A673 (cell line): ENCODE measurements at regions not wholly inside any gene's neighbourhood (a gene's known extent, or its start where the extent isn't known, plus 50 kb on each side); places are given as distances from the start of the nearest gene placed in this dataset.
"Not testable (repeated sequence)": the region's sequence is repeated elsewhere in the genome, so short reads cannot be mapped to it uniquely, and the experiment has no call there.

Experiments
- BruUV-seq: library from RNA; stranded (reverse); fragments of 400-500 nt; replicated peaks from 2 replicates; lab custom pipeline; 2021; lab: Mats Ljungman, UMichigan
- CTCF ChIA-PET: fragments of 300-600 bp; sonication (Branson Sonifier 250); formaldehyde crosslinking; loops from one replicate; lab custom pipeline; 2022; ENCODE audit warnings: antibody characterized with exemption; lab: Charles Lee
- POLR2A ChIA-PET: fragments of 300-600 bp; sonication (Branson Sonifier 250); formaldehyde crosslinking; loops from one replicate; lab custom pipeline; 2022; ENCODE audit warnings: antibody characterized with exemption; ENCODE audit not compliant: low non-redundant PET; lab: Charles Lee
- DNase-seq: peaks from one replicate; pipeline ENCODE4 v3.0.0-alpha.2; 2015; ENCODE audit warnings: low spot score
- H3K27ac ChIP-seq: fragments of 200-600 bp; sonication (generic); 2 replicates; pipeline ENCODE4 v1.5.1; 2016; ENCODE audit warnings: mixed run types, low read depth, mild to moderate bottlenecking, mixed read lengths, antibody characterized with exemption, low read length; ENCODE audit not compliant: poor library complexity, severe bottlenecking
- H3K27me3 ChIP-seq: fragments of 200-600 bp; sonication (generic); replicated peaks from 2 replicates; pipeline ENCODE4 v1.6.1; 2017; ENCODE audit warnings: mixed run types, low read depth, mild to moderate bottlenecking, mixed read lengths, antibody characterized with exemption, low read length; ENCODE audit not compliant: insufficient read depth, poor library complexity
- H3K36me3 ChIP-seq: fragments of 200-600 bp; sonication (generic); 2 replicates; pipeline ENCODE4 v1.6.1; 2016; ENCODE audit warnings: mixed run types, mild to moderate bottlenecking, mixed read lengths, antibody characterized with exemption, low read length; ENCODE audit not compliant: insufficient read depth, poor library complexity, severe bottlenecking
- H3K4me1 ChIP-seq: fragments of 200-600 bp; sonication (generic); 2 replicates; pipeline ENCODE4 v1.6.1; 2017; ENCODE audit warnings: mixed run types, mild to moderate bottlenecking, mixed read lengths, antibody characterized with exemption, low read length; ENCODE audit not compliant: insufficient read depth, poor library complexity, severe bottlenecking
- H3K4me3 ChIP-seq: fragments of 200-600 bp; sonication (generic); 2 replicates; pipeline ENCODE4 v1.5.1; 2016; ENCODE audit warnings: low read depth, mixed run types, mild to moderate bottlenecking, mixed read lengths, low read length; ENCODE audit not compliant: poor library complexity, severe bottlenecking
- H3K9me3 ChIP-seq: fragments of 200-600 bp; sonication (generic); 2 replicates; pipeline ENCODE4 v1.6.1; 2016; ENCODE audit warnings: mixed run types, low read depth, mild to moderate bottlenecking, mixed read lengths, antibody characterized with exemption, low read length; ENCODE audit not compliant: poor library complexity, severe bottlenecking
- EZH2 ChIP-seq: fragments of 200-600 bp; sonication (generic); IDR thresholded peaks from 2 replicates; pipeline ENCODE4 v1.6.1; 2017; ENCODE audit warnings: borderline replicate concordance, low read depth, mild to moderate bottlenecking, mixed read lengths, antibody characterized with exemption, low read length; ENCODE audit not compliant: poor library complexity, severe bottlenecking
- intact Hi-C: fragments of 100-400 bp; cut with micrococcal nuclease; formaldehyde crosslinking; loops from one replicate; pipeline ENCODE4 v1.10.0; 2022; ENCODE audit not compliant: unreplicated experiment
- TF ChIP-seq, protein P1 (sequence below): fragments of 300-800, 200-600 bp; sonication (generic); conservative IDR thresholded peaks from 2 replicates; pipeline ENCODE4 v1.5.1; 2017; ENCODE audit warnings: low read depth, mild to moderate bottlenecking, antibody characterized with exemption, low read length, moderate library complexity, mixed read lengths

DNA sequence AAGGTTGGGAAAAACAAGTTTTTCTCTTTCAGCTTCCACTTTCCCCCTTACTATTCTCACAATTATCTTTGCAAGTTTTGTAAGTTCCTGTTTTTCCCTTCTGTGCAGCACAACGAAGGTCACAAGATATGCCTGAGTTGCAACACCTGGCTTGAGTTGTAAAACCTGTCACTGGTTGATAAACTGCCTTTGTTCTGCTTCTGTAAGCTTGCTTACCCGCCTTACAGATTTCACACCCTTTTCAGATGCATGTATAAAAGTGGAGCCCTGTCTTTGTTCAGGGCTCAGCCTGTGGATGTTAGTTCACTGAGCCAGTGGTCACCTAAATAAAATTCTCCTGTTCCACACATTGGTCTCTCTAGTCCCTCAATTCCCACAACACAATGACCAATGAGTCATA lies 318.9 kb downstream of the UBE2NL start:
- H3K4me1 ChIP-seq, H3K27ac ChIP-seq, H3K9me3 ChIP-seq, CTCF ChIA-PET, intact Hi-C loops, POLR2A ChIA-PET, BruUV-seq, H3K36me3 ChIP-seq, H3K27me3 ChIP-seq, H3K4me3 ChIP-seq, DNase-seq: not testable (repeated sequence)

DNA sequence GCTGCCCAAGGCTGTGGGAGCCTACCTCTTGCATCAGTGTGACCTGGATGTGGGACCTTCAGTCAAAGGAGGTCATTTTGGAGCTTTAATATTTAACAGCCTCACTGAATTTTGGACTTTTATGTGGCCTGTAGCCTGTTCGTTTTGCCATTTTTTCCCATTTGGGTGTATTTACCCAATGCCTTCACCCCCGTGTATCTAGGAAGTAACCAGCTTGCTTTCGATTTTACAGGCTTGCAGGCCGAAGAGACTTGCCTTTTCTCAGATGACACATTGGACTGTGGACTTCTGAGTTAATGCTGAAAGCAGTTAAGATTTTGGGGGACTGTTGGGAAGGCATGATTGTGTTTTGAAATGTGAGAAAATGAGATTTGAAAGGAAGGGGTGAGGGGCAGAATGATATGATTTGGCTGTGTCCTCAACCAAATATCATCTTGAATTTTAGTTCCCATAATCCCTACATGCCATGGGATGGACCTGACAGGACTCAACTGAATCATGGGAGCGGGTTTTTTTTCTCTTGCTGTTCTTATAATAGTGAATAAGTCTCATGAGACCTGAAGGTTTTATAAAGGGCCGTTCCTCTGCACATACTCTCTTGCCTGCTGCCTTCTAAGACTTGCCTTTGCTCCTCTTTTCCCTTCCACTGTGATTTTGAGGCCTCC lies 324.6 kb downstream of the UBE2NL start:
- BruUV-seq, intact Hi-C loops, H3K4me3 ChIP-seq, POLR2A ChIA-PET, H3K4me1 ChIP-seq, H3K27ac ChIP-seq, H3K36me3 ChIP-seq, DNase-seq, H3K9me3 ChIP-seq, H3K27me3 ChIP-seq, CTCF ChIA-PET: not testable (repeated sequence)

DNA sequence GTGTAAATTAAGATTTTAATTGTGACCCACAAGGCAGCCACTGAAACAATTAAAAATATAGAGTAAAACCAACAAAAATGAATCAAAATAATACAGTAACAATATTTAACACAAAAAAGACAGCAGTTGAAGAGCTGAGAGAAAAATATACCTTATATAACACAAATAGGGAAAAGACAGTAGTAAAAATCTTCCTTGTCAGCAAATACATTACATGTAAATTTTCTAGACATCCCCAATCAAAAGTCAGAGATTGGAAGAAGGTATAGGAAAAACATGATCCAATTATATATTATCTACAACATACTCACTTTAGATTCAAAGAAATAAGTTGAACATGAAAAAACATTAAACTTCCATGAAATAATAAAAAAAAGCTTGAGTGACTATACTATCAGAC lies 330.8 kb downstream of the UBE2NL start:
- Histone ChIP-seq H3K27ac (no peak overlapping the region), H3K36me3 (no peaks in the 10 kb centered on the region), H3K4me1 (no peaks in the 10 kb centered on the region), H3K27me3 (no peaks in the 10 kb centered on the region), H3K4me3 (no peak overlapping the region), H3K9me3 (peaks cover 29% of the 10 kb centered on the region)
- no peak for DNase-seq
- TF ChIP-seq EZH2: no peak
- TF ChIP-seq, protein P1, sequence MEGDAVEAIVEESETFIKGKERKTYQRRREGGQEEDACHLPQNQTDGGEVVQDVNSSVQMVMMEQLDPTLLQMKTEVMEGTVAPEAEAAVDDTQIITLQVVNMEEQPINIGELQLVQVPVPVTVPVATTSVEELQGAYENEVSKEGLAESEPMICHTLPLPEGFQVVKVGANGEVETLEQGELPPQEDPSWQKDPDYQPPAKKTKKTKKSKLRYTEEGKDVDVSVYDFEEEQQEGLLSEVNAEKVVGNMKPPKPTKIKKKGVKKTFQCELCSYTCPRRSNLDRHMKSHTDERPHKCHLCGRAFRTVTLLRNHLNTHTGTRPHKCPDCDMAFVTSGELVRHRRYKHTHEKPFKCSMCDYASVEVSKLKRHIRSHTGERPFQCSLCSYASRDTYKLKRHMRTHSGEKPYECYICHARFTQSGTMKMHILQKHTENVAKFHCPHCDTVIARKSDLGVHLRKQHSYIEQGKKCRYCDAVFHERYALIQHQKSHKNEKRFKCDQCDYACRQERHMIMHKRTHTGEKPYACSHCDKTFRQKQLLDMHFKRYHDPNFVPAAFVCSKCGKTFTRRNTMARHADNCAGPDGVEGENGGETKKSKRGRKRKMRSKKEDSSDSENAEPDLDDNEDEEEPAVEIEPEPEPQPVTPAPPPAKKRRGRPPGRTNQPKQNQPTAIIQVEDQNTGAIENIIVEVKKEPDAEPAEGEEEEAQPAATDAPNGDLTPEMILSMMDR: no peak
- POLR2A ChIA-PET: no interaction called here
- intact Hi-C loops: no loop called here
- BruUV-seq: no TSS peak
- CTCF ChIA-PET: no interaction called here

DNA sequence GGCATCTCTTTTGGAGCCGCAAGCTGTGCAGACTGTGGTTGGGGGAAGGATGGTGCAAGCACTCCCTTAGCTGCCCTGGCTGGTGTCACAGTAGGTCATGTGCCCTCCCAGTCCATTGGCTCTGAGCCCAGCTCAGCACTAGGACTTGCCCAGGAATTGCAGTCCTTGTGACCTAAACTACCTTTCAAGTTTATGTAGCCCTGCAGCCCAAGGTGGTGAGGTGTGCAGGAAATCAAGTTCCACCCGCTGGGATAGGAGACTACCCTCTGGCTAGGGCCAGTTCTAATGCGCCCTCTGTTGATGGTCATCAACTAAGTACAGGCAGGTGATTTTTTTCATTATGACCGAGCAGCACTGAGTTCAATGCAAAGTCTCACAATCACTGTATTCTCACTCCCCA lies 335.2 kb downstream of the UBE2NL start:
- CTCF ChIA-PET: no interaction called here
- intact Hi-C loops: no loop called here
- no TSS peak for BruUV-seq

DNA sequence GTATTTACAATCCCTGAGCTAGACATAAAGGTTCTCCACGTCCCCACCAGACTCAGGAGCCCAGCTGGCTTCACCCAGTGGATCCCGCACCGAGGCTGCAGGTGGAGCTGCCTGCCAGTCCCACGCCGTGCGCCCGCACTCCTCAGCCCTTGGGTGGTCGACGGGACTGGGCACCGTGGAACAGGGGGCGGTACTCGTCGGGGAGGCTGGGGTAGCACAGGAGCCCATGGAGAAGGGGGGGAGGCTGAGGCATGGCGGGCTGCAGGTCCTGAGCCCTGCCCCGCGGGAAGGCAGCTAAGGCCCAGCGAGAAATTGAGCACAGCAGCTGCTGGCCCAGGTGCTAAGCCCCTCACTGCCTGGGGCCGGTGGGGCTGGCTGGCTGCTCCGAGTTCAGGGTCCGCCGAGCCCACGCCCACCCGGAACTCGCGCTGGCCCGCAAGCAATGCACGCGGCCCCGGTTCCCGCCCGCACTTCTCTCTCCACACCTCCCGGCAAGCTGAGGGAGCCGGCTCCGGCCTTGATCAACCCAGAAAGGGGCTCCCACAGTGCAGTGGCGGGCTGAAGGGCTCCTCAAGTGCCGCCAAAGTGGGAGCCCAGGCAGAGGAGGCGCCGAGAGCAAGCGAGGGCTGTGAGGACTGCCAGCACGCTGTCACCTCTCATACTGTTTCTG lies 347.4 kb downstream of the UBE2NL start:
- H3K27me3 ChIP-seq, H3K4me3 ChIP-seq, intact Hi-C loops, DNase-seq, H3K36me3 ChIP-seq, CTCF ChIA-PET, H3K27ac ChIP-seq, H3K4me1 ChIP-seq, BruUV-seq, POLR2A ChIA-PET: not testable (repeated sequence)
- peaks cover 14% of the 10 kb centered on the region for H3K9me3 ChIP-seq

More for the DNA sequence above, 335.2 kb downstream of the UBE2NL start:
- DNase-seq: no peak
- no peaks in the 10 kb centered on the region for H3K36me3 ChIP-seq
- H3K4me3 ChIP-seq: no peak overlapping the region
- no peak overlapping the region for H3K27ac ChIP-seq
- peaks cover 27% of the 10 kb centered on the region for H3K9me3 ChIP-seq
- POLR2A ChIA-PET: no interaction called here
- no peaks in the 10 kb centered on the region for H3K27me3 ChIP-seq
- H3K4me1 ChIP-seq: no peaks in the 10 kb centered on the region
- TF ChIP-seq, protein P1: no peak
- no peak for TF ChIP-seq EZH2
